WERI-Rb-1 (cell line): ENCODE measurements at regions not wholly inside any gene's neighbourhood (a gene's known extent, or its start where the extent isn't known, plus 50 kb on each side); places are given as distances from the start of the nearest gene placed in this dataset.
"Not testable (repeated sequence)": the region's sequence is repeated elsewhere in the genome, so short reads cannot be mapped to it uniquely, and the experiment has no call there.

ENCODE experiments used
- DNase-seq: peaks from one replicate; pipeline ENCODE4 v3.0.0-alpha.2; 2020
- H3K27ac ChIP-seq: fragments of 250-450 bp; sonication (Bioruptor Pico); 2 replicates; pipeline ENCODE4 v1.5.1; 2020; ENCODE audit warnings: mild to moderate bottlenecking, moderate library complexity
- H3K27me3 ChIP-seq: fragments of 250-450 bp; sonication (Bioruptor Pico); 2 replicates; pipeline ENCODE4 v1.5.1; 2021; ENCODE audit warnings: mild to moderate bottlenecking, low read depth, moderate library complexity; ENCODE audit not compliant: insufficient read depth, severe bottlenecking
- H3K36me3 ChIP-seq: fragments of 250-450 bp; sonication (Bioruptor Pico); 2 replicates; pipeline ENCODE4 v1.5.1; 2020; ENCODE audit warnings: mild to moderate bottlenecking, moderate library complexity
- H3K4me3 ChIP-seq: 2 replicates; pipeline ENCODE4 v1.5.1; 2011; ENCODE audit warnings: low read depth, mild to moderate bottlenecking, control low read depth, low read length
- H3K9me3 ChIP-seq: fragments of 250-450 bp; sonication (Bioruptor Pico); 2 replicates; pipeline ENCODE4 v1.5.1; 2021; ENCODE audit warnings: mild to moderate bottlenecking, moderate library complexity; ENCODE audit not compliant: severe bottlenecking
- TF ChIP-seq, protein P1 (sequence below): IDR thresholded peaks from 2 replicates; pipeline ENCODE4 v1.5.1; 2011; ENCODE audit warnings: low read depth, mild to moderate bottlenecking, control low read depth, inconsistent platforms, low read length

DNA sequence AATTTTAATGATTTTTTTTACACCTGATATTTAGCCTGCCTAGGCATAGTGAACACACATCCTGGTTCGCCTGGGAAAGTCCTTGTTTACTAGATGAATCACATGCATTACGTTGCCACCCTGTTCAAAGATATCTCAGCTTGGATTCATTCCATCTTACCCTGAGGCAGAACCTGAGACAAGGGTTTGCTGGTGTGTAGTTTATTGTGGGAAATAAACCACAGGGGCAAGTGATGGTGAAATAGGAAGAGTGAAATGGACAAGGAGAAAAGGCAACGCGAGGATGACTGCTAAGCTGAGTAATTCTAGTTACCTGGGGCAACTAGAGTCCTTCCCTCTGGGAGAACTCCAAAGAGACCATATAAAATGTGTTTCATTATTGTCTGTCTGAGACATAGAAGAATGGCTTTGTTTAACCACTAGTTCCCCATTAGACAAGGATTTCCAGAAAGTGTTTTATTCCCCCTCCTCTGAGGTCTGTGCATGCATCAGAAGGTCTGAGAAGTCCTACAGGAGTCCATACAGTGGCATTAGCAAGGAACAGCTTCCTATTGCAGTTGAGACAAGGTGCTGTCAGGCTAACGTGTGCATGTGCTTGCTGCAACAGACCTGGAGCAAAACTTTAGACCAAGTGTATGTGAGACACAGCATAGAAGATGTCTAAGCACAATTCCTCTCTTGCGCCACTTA is 797.3 kb upstream of the FRG1 start:
- TF ChIP-seq, protein P1, sequence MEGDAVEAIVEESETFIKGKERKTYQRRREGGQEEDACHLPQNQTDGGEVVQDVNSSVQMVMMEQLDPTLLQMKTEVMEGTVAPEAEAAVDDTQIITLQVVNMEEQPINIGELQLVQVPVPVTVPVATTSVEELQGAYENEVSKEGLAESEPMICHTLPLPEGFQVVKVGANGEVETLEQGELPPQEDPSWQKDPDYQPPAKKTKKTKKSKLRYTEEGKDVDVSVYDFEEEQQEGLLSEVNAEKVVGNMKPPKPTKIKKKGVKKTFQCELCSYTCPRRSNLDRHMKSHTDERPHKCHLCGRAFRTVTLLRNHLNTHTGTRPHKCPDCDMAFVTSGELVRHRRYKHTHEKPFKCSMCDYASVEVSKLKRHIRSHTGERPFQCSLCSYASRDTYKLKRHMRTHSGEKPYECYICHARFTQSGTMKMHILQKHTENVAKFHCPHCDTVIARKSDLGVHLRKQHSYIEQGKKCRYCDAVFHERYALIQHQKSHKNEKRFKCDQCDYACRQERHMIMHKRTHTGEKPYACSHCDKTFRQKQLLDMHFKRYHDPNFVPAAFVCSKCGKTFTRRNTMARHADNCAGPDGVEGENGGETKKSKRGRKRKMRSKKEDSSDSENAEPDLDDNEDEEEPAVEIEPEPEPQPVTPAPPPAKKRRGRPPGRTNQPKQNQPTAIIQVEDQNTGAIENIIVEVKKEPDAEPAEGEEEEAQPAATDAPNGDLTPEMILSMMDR: no peak
- no peak overlapping the region for H3K4me3 ChIP-seq
- H3K36me3 ChIP-seq: no peaks in the 10 kb centered on the region
- H3K27ac ChIP-seq: no peak overlapping the region
- H3K9me3 ChIP-seq: no peaks in the 10 kb centered on the region
- H3K27me3 ChIP-seq: peaks cover 52% of the 10 kb centered on the region
- DNase-seq: no peak

DNA sequence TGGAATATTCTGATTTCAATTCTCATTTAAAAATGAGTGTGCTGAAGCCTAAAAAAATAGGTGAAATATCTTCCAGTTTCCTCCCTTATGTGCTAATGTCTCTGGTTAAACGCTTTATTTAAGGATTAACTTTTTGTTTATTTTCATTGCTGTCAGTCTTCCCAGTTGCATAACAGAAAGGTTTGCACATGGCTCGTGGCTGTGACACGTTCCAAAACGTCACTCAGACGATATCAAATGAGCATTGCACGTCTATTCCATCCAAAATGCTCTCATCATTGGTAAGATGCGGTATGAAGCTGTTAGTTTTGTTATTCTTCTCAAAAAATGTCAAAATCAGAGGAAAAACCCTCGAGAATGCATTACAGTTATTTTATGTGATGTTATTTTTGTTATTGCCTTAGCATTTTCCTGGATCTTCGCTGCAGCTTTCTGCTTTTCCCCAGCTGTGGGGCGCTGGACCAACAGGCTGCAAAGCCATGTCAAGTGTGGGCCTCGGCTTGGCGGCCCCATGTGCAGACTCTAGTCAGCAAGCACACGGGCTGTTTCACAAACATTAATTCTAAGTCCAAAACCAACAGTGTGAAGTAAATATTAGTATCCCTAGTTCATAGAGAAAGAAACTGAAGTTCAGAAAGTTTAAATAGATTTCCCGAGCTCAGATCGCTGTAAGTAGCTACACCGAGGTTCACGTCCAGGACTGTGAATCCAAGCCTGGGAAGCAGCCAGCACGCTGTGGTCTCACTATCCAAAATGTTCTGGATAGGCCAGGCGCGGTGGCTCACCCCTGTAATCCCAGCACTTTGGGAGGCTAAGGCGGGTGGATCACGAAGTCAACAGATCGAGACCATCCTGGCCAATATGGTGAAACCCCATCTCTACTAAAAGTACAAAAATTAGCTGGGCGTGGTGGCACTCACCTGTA is 793.4 kb upstream of the FRG1 start:
- TF ChIP-seq, protein P1: no peak
- Histone ChIP-seq H3K4me3 (no peak overlapping the region), H3K9me3 (peaks cover 3% of the 10 kb centered on the region), H3K27ac (no peak overlapping the region), H3K36me3 (no peaks in the 10 kb centered on the region), H3K27me3 (peaks cover 89% of the 10 kb centered on the region)
- DNase-seq: no peak

DNA sequence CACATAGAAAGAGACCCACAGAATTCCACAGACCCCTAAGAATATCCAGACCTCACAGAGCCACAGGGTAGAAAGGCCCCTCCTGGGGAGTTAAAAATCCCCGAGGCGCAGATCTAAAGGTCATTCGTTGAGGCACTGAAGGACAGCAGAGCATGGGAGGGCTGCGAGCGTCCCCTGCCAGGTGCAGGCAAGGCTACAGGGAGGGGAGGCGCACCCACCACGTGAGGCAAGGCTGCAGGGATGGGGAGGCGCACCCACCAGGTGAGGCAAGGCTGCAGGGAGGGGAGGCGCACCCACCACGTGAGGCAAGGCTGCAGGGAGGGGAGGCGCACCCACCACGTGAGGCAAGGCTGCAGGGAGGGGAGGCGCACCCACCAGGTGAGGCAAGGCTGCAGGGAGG is 785.6 kb upstream of the FRG1 start:
- not testable (repeated sequence) for H3K9me3 ChIP-seq, H3K4me3 ChIP-seq, H3K36me3 ChIP-seq, H3K27ac ChIP-seq, DNase-seq
- peaks cover 77% of the 10 kb centered on the region for H3K27me3 ChIP-seq

DNA sequence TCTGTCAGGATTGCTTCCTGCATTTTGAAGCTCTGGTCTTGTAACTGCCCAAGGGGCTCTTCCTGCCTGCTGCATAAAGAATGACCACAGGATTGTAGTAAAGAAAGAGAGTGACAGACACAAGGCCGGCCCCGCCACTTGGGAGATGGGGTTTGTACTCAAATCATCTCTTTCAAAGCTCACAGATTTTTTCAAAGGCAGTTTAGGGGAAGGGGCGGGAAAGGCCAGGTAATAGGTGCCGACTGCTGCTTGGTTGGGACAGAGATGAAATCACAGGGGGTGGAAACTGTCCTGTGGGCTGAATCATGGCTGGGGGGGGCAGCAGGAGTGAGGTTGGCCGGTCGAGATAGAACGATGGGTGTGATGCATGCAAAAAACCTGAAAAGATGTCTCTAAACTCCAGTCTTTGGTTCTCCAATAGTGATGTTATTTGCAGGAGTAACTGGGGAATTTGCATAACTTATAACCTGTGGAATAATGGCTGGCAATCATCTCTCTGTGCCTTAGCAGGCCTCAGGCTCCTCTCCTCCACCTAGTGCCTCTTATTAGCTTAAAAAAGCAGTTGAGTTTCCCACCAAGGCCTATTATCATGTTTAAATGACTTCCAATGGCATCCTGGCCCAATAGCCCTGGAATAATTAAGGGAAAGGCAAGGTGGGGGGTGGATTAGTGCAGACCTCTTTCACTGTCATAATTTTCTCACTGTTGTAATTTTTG is 778.4 kb upstream of the FRG1 start:
- Histone ChIP-seq H3K9me3 (no peaks in the 10 kb centered on the region), H3K36me3 (no peaks in the 10 kb centered on the region), H3K4me3 (no peak overlapping the region), H3K27ac (no peak overlapping the region), H3K27me3 (peaks cover 80% of the 10 kb centered on the region)
- TF ChIP-seq, protein P1: no peak
- DNase-seq: no peak

DNA sequence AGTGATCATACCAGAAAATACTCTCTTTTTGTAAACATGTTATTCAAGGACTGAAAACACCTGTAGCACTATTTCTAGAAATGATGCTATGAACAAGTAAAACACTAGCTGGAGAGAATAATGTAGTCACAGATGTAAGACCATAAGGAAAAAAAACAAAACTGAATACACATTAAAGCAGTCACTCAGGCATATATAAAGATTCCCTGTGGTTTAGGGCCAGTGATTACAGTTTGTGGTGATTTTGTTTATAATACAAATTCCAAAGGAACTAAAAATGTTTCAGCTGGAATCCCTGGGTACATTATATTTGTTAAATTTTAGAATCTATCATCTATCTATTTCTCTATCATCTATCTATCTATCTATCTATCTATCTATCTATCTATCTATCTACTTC is 777.8 kb upstream of the FRG1 start:
- TF ChIP-seq, protein P1: no peak
- H3K27ac ChIP-seq: no peak overlapping the region
- no peaks in the 10 kb centered on the region for H3K36me3 ChIP-seq
- DNase-seq: no peak
- peaks cover 86% of the 10 kb centered on the region for H3K27me3 ChIP-seq
- H3K9me3 ChIP-seq: no peaks in the 10 kb centered on the region
- no peak overlapping the region for H3K4me3 ChIP-seq

DNA sequence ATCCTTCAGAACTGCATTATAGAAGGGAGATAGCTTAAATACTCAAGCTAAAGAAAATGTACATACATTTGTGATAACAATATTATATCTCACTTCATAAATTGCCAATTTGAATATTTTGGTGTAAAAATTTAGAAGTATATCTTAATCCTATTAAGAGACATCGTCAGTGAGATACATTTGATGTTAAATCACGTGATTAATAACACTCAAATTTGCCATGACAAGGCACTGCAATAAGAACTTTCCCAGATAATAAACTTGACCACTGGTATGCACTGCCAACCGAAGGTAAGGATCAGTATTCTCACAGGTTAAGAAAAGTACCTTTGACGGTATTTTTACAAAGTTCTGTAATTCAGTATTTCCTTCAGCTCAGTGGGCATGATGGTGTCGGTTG is 764.7 kb upstream of the FRG1 start:
- TF ChIP-seq, protein P1: no peak
- Histone ChIP-seq H3K4me3 (no peak overlapping the region), H3K27me3 (peaks cover 96% of the 10 kb centered on the region), H3K36me3 (no peaks in the 10 kb centered on the region), H3K27ac (no peak overlapping the region), H3K9me3 (no peaks in the 10 kb centered on the region)
- no peak for DNase-seq
